Esophagus squamous epithelium (tissue), 5 donors: ENCODE measurements at regions not wholly inside any gene's neighbourhood (a gene's known extent, or its start where the extent isn't known, plus 50 kb on each side); places are given as distances from the start of the nearest gene placed in this dataset.

Source experiments
- DNase-seq: peaks from one replicate; lab custom pipeline; 2025; lab: John Stamatoyannopoulos, UW
- H3K27ac ChIP-seq, 4 donors: fragments of 200-600 bp; sonication (generic); one replicate each; pipeline ENCODE4 v1.5.1; 2016 to 2019; ENCODE audit warnings: mild to moderate bottlenecking in 1 of 4
- H3K27me3 ChIP-seq, 4 donors: fragments of 200-600 bp; sonication (generic); 1 replicate in 3 of 4; 2 replicates in 1 of 4; pipeline versions ENCODE4 v1.5.1 to v1.6.0; 2017 to 2021; ENCODE audit warnings: antibody characterized with exemption in 1 of 4
- H3K36me3 ChIP-seq, 3 donors: fragments of 200-600 bp; sonication (generic); one replicate each; pipeline ENCODE4 v1.5.1; 2016 to 2019
- H3K4me1 ChIP-seq, 3 donors: fragments of 200-600 bp; sonication (generic); one replicate each; pipeline ENCODE4 v1.5.1; 2017 to 2019
- H3K4me3 ChIP-seq, 4 donors: fragments of 200-600 bp; sonication (generic); 1 replicate in 3 of 4; 2 replicates in 1 of 4; pipeline ENCODE4 v1.5.1; 2016 to 2019; ENCODE audit warnings: mild to moderate bottlenecking in 2 of 4, moderate library complexity in 1 of 4
- H3K9me3 ChIP-seq, 3 donors: fragments of 200-600 bp; sonication (generic); one replicate each; pipeline ENCODE4 v1.5.1; 2016 to 2019
- POLR2A ChIP-seq, 4 donors: fragments of 450-650 bp; IDR thresholded peaks; one replicate each; pipeline ENCODE4 v1.6.1; 2017; ENCODE audit warnings: antibody characterized with exemption in 4 of 4, mild to moderate bottlenecking in 4 of 4, moderate library complexity in 3 of 4
- WGBS, 2 donors: methylation state at CpG; one replicate each; pipeline ENCODE4 v1.1.5; 2018; 5-methylcytosine and 5-hydroxymethylcytosine counted together
- intact Hi-C: fragments of 100-400 bp; cut with DNase I; formaldehyde crosslinking; loops from one replicate; pipeline ENCODE4 v1.15.0; 2022
- TF ChIP-seq, protein P1 (sequence below), 6 experiments: fragments of 450-650 bp in 4 of 6; fragments of 200-600 bp in 2 of 6; sonication (generic) in 2 of 6; IDR thresholded peaks; one replicate each; pipeline ENCODE4 v1.5.1; 2016 to 2019; ENCODE audit warnings: antibody characterized with exemption in 6 of 6, mild to moderate bottlenecking in 4 of 6, moderate library complexity in 4 of 6
- donor health status: DM: yes; HTN: yes; CAD: no.

GRCh38 chr7:126119981-126120380, 1132.8 kb downstream of the GRM8 start:
- H3K4me1 ChIP-seq = no peaks in the 10 kb centered on the region
- H3K36me3 ChIP-seq = no peaks in the 10 kb centered on the region
- DNase-seq = no peak
- TF ChIP-seq POLR2A (IDR thresholded peaks at IDR 0.05) = no peak
- TF ChIP-seq, protein P1, sequence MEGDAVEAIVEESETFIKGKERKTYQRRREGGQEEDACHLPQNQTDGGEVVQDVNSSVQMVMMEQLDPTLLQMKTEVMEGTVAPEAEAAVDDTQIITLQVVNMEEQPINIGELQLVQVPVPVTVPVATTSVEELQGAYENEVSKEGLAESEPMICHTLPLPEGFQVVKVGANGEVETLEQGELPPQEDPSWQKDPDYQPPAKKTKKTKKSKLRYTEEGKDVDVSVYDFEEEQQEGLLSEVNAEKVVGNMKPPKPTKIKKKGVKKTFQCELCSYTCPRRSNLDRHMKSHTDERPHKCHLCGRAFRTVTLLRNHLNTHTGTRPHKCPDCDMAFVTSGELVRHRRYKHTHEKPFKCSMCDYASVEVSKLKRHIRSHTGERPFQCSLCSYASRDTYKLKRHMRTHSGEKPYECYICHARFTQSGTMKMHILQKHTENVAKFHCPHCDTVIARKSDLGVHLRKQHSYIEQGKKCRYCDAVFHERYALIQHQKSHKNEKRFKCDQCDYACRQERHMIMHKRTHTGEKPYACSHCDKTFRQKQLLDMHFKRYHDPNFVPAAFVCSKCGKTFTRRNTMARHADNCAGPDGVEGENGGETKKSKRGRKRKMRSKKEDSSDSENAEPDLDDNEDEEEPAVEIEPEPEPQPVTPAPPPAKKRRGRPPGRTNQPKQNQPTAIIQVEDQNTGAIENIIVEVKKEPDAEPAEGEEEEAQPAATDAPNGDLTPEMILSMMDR (IDR thresholded peaks at IDR 0.05) = no peak
- H3K4me3 ChIP-seq = no peak overlapping the region
- intact Hi-C loops = no loop called here
- H3K27me3 ChIP-seq = no peaks in the 10 kb centered on the region
- no peak overlapping the region for H3K27ac ChIP-seq
- 17 to 20% methylated on average over 1 of the region's 1 CpG for WGBS, 2 donors
- H3K9me3 ChIP-seq = no peaks in the 10 kb centered on the region

DNA sequence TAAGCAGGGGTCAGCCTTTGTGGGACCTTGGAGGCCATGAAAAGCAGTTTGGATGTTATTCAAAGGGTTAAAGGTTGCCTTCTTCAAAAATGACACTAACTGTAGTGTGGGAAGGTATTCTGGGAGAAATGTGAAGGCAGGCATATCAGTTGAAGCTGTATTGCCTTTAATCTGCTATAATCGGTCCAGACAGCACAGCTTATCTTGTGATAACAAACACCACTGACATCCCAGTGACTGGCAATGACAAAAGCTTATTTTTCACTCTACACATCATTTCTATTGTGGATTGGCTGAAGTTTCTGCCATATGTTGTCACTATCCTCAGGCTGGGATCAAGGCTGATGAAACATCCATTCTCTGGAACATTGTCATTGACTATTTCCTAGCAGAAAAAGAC, 1149.2 kb downstream of the GRM8 start:
- no peaks in the 10 kb centered on the region for H3K4me1 ChIP-seq
- H3K4me3 ChIP-seq = no peak overlapping the region
- H3K36me3 ChIP-seq = no peaks in the 10 kb centered on the region
- intact Hi-C loops = no loop called here
- WGBS, 2 donors = 15 to 18% methylated on average over 1 of the region's 1 CpG
- no peaks in the 10 kb centered on the region for H3K9me3 ChIP-seq
- TF ChIP-seq, protein P1 (IDR thresholded peaks at IDR 0.05) = no peak
- no peak for TF ChIP-seq POLR2A (IDR thresholded peaks at IDR 0.05)
- H3K27me3 ChIP-seq = no peaks in the 10 kb centered on the region
- DNase-seq = no peak
- no peak overlapping the region for H3K27ac ChIP-seq

- Histone ChIP-seq H3K4me3 (no peak overlapping the region), H3K4me1 (no peaks in the 10 kb centered on the region), H3K27me3 (no peaks in the 10 kb centered on the region), H3K27ac (no peak overlapping the region), H3K36me3 (no peaks in the 10 kb centered on the region), H3K9me3 (no peaks in the 10 kb centered on the region)
- intact Hi-C loops = no loop called here
- no peak for DNase-seq
- TF ChIP-seq, protein P1 (IDR thresholded peaks at IDR 0.05) = no peak
- no peak for TF ChIP-seq POLR2A (IDR thresholded peaks at IDR 0.05)
Measured at GRCh38 chr7:126083014-126083413, 1153.4 kb upstream of the POT1 start.

GRCh38 chr7:126079581-126079980, 1150.0 kb upstream of the POT1 start:
- Histone ChIP-seq H3K4me3 (no peak overlapping the region), H3K36me3 (no peaks in the 10 kb centered on the region), H3K4me1 (no peaks in the 10 kb centered on the region), H3K27ac (no peak overlapping the region), H3K27me3 (no peaks in the 10 kb centered on the region), H3K9me3 (no peaks in the 10 kb centered on the region)
- DNase-seq = no peak
- intact Hi-C loops = no loop called here
- TF ChIP-seq POLR2A (IDR thresholded peaks at IDR 0.05) = no peak
- TF ChIP-seq, protein P1 (IDR thresholded peaks at IDR 0.05) = no peak

DNA sequence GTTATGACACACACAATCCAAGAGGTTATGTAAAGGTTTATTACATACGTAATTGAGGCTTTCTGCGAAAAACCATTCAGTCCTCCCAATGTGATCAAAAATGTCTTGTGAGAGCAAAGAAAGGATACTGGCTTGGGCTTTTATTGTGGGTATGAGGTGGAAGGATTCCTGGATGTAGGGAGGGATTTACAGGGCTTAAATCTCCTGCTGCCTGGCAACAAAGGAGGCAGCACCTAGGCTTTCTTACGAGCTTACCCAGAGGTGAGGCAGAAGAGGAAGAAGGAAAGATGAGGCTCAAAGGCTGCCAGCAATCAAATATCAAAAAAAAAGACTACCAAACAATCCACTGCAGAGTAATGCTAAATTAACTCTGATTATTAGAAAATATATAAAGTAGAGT, 1149.5 kb upstream of the POT1 start:
- TF ChIP-seq, protein P1 (IDR thresholded peaks at IDR 0.05) = no peak
- no peak for TF ChIP-seq POLR2A (IDR thresholded peaks at IDR 0.05)
- H3K4me1 ChIP-seq = no peaks in the 10 kb centered on the region
- DNase-seq = no peak
- intact Hi-C loops = no loop called here
- H3K27ac ChIP-seq = no peak overlapping the region
- no peaks in the 10 kb centered on the region for H3K9me3 ChIP-seq
- WGBS, 2 donors = 73 to 86% methylated on average over 3 of the region's 3 CpGs
- H3K4me3 ChIP-seq = no peak overlapping the region
- no peaks in the 10 kb centered on the region for H3K36me3 ChIP-seq
- no peaks in the 10 kb centered on the region for H3K27me3 ChIP-seq
